Stimulated activated CD4-positive, alpha-beta T cell treated with anti-CD3 and anti-CD28 coated beads, Interleukin-4, amount 100 ng/mL, for 4 hours (primary cell): ENCODE measurements at regions not wholly inside any gene's neighbourhood (a gene's known extent, or its start where the extent isn't known, plus 50 kb on each side); places are given as distances from the start of the nearest gene placed in this dataset.
"Not testable (repeated sequence)": the region's sequence is repeated elsewhere in the genome, so short reads cannot be mapped to it uniquely, and the experiment has no call there.

Experiments used
- DNase-seq, 2 experiments: peaks; one replicate each; pipeline ENCODE4 v3.0.0-alpha.2; 2020

DNA sequence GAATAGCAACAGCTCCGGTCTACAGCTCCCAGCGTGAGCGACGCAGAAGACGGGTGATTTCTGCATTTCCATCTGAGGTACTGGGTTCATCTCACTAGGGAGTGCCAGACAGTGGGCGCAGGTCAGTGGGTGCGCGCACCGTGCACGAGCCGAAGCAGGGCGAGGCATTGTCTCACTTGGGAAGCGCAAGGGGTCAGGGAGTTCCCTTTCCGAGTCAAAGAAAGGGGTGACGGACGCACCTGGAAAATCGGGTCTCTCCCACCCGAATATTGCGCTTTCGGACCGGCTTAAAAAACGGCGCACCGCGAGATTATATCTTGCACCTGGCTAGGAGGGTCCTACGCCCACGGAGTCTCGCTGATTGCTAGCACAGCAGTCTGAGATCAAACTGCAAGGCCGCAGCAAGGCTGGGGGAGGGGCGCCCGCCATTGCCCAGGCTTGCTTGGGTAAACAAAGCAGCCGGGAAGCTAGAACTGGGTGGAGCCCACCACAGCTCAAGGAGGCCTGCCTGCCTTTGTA, 442.3 kb upstream of the NFIA start:
- DNase-seq: not testable (repeated sequence)

DNA sequence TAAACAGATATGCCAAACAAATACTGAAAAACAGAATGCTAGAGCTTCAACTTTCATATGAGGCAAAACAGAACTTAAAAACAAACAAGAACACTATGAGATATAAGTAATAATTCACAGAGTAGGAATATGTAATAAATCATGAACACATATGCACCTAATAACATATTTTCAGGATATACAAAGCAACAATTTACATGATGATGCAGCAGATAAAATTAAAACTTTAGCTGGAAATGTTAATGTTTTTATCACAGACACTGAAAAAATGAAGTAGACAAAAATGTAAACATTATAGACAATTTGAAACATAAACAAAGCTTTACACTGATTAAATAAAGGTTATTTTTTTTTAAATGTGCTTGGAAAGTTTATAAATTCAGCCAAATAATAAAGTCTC, 443.1 kb upstream of the NFIA start:
- DNase-seq: no peak

- no peak for DNase-seq
Observed at GRCh38 chr1:60637651-60638050, 444.7 kb upstream of the NFIA start.

- DNase-seq: no peak
Observed at GRCh38 chr1:60636946-60637345, 445.4 kb upstream of the NFIA start.

DNA sequence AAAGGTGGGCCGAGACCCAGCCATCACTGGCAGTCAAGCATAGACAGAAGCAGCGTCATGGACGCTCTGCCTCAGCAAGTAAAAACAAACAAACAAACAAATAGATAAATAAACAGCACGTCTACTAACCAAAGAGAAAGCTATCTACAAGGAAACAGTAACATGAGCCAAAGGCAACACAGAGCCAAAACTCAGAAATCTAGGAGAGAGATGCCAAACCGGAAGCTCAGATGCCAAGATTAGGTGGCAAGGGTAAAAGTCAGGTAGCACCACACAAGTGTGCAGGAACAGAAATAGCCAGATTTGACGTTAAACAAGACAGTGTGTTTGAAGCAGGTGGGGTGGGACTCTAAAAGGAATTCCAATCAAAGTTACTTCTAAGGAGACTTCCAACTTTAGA, 448.3 kb upstream of the NFIA start:
- no peak for DNase-seq

GRCh38 chr1:60622486-60622885, 459.9 kb upstream of the NFIA start:
- no peak for DNase-seq

DNA sequence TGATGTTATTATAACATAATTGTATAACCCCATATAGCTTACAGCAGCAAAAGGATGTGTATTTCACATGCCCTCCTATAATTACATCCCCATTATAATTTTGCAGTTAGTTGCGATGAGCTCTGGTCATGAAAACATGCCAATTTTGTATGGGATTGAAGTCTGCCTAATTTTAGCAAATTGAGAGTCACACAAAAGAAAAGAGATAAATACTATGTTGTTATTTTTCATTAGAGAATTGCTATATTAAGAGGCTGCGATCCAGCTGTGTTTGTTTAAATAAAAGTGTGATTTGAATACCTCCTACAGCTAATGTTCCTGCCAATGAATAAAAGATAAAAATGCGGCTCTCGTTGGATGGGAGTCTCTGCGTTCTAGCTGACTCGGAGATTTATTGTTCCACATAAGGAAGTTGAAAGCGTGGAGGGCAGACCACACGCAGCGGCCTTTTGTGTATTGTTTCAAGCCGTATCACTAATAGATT, 461.0 kb upstream of the NFIA start:
- DNase-seq: no peak

DNA sequence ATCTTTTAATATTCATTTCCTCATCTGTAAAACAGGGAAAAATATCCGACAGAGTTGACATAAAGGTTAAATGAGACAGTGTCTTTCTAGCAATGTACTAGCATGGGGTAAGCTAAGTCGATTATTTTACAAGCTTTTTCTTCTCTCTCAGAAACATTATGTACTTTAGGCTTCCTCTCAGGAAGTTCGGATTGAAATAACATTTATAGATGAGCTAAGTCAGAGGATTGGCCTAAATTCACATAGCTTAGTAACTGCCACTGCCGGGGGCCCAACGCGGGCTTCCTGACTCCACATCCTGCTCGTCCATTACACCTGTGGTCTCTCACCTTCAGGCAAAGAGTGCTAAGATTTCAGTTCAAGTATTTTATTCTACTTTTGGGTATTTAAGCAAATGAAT, 462.3 kb upstream of the NFIA start:
- no peak for DNase-seq

GRCh38 chr1:60619581-60619980, 462.8 kb upstream of the NFIA start:
- DNase-seq: no peak

- DNase-seq: no peak
Observed at GRCh38 chr1:60615666-60616065, 466.7 kb upstream of the NFIA start.

DNA sequence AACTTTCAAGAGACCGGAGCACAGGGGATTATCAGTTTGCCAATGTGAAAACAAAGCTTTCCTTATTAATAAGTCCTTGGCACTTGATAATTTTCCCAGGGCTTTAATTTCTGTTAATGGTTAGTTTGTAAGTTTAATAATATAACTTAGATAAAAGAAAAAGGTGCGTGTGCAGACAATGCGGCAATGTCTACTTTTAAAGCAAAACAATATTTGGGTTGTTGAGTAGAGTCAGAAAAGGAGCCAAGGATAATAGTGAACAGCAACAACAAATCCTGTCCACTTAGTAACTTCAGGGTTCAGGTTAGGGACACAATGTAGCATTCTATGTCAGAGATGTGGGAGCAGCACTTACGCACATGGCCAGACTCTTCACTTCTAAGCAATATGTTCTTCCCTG, 469.6 kb upstream of the NFIA start:
- no peak for DNase-seq

GRCh38 chr1:60606921-60607320, 475.4 kb upstream of the NFIA start:
- not testable (repeated sequence) for DNase-seq

GRCh38 chr1:60600532-60600931, 481.8 kb upstream of the NFIA start:
- DNase-seq: no peak

DNA sequence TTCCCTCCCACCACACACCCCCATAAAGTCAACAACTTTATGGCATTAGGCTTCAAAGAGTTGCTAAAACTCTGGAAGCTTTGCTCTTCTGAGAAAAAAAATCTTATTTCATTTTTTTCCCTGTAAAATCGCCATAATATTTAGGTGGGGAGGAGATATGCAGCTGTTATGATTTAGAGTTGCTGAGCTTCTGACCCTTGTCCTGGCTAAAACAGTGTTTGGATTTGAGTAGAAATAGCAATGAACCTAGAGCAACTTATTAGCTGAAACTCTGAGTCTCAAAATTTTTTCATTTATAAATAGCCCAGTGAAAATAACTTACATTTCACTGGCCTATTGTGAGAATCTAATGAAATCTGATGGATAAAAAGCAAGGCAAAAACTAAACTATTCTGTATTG, 482.8 kb upstream of the NFIA start:
- DNase-seq: no peak

GRCh38 chr1:60598041-60598910, 484.1 kb upstream of the NFIA start:
- DNase-seq: no peak

DNA sequence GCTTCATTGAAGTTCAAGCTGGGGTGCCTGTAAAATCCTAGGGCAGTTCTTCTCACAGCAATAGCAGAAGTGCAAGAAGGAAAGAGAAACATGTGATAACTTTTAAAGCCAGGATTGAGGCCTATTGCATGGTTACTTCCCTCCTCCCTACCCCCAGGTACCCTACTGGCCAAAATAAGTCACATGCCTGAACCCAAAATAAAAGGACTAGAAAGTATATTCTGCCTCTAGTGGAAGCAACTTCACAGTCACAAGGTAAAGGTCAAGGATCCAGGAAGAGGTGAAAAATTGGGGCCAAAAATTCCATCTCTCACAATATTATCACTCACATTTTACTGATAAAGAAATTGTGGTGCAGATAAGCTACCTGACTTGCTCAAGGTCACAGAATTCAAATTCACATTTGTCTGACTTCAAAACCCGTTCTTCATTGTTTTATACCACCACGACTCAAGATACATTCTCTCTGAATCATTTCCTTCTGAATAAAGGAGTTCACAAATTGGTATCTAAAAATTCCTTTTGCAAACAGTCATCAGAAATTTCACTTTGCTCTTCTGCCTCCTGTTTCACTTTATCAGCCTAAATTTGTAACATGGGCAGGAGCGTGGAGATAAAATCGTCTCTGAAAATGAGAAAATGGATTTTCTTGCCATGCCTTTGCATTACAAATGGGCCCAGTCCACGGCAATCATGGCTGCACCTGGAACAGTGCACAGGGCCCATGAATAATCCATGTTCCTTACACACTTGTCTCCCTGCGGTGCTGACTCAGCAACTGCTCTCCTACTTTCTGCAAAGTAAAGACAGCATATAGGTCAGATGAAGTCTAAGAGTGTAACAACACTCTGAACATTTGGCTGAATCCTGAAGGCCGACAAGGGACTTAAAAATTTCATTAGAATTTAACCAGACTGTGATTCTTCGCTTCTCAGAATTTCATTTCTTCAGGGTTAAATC, 485.3 kb upstream of the NFIA start:
- DNase-seq: no peak

DNA sequence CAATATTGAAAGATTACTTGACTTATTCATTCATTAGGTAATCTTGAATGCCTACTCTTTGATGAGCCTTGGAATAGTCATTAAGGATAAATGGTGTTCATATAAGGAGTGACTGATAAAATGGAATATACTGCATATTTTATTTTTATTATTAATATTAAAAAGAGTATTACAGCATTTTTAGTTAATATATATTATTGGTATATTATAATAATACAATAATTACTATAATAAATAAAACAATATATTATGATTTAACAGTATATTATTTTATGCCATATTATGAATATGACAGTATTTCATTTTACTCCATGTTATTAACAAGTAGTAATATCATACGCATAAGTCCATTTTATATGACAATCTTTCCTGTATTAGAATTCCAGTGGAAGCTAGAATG, 490.8 kb upstream of the NFIA start:
- no peak for DNase-seq

DNA sequence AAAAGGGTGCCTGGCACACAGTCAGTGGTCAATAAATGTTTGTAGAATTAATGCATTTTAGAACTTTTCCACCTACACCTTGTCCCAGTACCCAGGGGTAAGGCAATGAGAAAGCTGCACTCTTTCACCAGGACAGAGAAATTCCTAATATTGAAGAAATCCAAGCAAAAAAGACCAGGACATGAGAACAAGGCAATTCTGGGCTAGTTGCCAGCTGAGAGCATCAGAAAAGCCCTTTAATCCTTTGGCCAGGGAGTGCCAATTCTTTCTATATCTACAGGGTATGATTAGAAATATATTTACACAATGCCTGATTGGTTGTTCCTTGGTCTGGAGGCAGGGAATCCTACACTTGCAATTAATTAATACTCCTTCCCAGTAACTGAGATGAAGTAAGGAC, 492.4 kb upstream of the NFIA start:
- DNase-seq: no peak

DNA sequence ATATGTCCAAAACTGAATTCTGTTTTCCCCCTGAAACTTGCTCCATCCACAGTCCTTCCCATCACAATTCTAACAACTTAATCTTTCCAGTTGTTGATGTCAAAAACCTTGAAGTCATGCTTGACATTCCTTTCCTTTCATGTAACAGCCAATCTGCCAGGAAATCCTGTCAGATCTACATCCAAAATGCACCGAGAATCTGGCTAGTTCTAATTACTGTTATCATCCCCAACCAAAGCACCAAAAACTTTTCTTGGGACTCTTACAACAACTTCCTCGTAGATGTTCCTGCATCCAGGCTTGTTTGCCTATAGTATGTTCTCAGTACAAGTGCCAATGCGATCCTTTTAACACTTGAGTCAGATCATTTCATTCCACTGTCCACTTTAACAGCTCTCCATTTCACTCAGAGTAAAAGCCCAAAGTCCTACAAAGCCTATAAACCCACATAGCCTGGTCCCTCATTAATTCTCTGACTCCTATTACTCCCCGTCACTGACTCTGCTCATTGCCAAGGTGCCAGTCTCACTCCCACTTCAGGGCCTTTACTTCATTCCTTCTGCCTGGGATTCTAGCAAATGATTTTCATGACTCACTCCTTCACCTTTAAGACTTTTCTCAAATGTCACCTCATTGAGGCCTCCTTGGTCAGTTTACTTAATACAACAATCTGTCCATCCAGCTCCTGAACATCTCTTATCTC, 493.2 kb upstream of the NFIA start:
- DNase-seq: no peak

- DNase-seq: no peak
Observed at GRCh38 chr1:60584371-60584770, 498.0 kb upstream of the NFIA start.

GRCh38 chr1:60583696-60584095, 498.7 kb upstream of the NFIA start:
- DNase-seq: no peak

DNA sequence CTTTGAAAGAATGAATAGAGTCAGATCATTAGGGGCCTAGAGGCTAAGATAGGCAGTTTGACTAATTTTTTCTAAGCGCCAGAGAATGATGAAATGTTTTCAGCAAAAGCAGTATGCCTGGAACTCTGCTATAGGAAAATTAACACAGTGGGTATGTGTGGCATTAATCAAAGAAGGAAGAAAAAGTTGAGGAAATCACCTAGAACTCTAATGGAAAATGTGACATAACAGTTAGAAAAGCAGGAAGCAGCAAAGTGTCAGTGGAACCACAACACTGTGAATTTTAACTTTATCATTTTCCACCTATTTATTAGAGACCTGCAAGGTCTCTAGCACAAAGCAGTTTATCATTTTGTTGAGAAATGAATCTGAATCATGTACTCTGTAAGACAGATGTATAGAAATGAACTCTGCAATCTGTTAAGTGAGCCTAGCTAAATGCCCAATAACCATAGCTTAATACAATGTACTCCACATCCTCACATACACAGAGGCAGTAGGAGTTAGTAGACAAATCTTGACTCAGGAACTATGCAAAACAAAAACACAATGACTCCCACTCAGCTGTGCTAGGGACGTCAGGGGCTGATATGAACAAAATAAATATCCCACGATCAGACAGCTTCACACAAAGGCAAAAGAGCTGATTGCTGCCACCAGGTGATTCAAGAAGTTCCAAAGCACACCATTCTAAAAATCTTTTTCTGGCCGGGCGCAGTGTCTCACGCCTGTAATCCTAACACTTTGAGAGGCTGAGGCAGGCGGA, 500.7 kb upstream of the NFIA start:
- no peak for DNase-seq
